ENCODE measurements at regions not wholly inside any gene's neighbourhood (a gene's known extent, or its start where the extent isn't known, plus 50 kb on each side); places are given as distances from the start of the nearest gene placed in this dataset.

- TF ChIP-seq SP1 (IDR thresholded peaks at IDR 0.05) (no peak), NFRKB (IDR thresholded peaks at IDR 0.05) (no peak), SUZ12 (IDR thresholded peaks at IDR 0.05) (no peak)
- CTCF ChIA-PET = no interaction called here
- POLR2A ChIA-PET = no interaction called here
- no peak for DNase-seq (ENCODE audit: extremely low spot score)
Measured at GRCh38 chr3:18077128-18077840, 334.9 kb upstream of the TBC1D5 start.

DNA sequence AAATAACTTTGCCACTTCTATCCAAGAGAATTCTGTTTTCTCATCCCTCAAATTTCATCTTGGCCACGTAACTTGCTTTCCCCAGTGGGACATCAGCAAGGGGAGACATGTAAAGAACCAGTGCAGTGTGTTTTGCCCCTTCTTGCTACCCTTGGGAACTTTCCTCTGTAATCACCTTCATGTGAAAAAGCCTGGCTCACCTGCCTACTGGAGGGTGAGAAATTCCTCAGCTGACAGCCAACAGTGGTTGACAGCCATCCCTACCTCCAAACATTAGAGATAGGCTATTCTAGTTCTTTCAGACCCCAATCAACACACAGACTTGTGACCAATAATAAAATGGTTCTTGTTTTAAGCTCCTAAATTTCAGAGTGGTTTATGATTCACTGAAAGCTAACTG is 333.9 kb upstream of the TBC1D5 start:
- no peak for DNase-seq (ENCODE audit: extremely low spot score)
- TF ChIP-seq TARDBP (IDR thresholded peaks at IDR 0.05) = no peak
- ChIA-PET POLR2A (no interaction called here), CTCF (no interaction called here)

GRCh38 chr3:18075799-18076198 is 333.4 kb upstream of the TBC1D5 start:
- ChIA-PET CTCF (no interaction called here), POLR2A (no interaction called here)
- TF ChIP-seq BHLHE40 (IDR thresholded peaks at IDR 0.05; ENCODE audit: borderline replicate concordance) (no peak), HDGF (IDR thresholded peaks at IDR 0.05; ENCODE audit: borderline replicate concordance) (no peak), ELF4 (IDR thresholded peaks at IDR 0.05) (no peak), CTBP1 (IDR thresholded peaks at IDR 0.05; ENCODE audit: borderline replicate concordance) (no peak), ARNT (IDR thresholded peaks at IDR 0.05) (no peak), ZNF384 (IDR thresholded peaks at IDR 0.05) (no peak), FOXK2 (IDR thresholded peaks at IDR 0.05) (no peak), LEF1 (IDR thresholded peaks at IDR 0.05; ENCODE audit: borderline replicate concordance) (no peak), TARDBP (IDR thresholded peaks at IDR 0.05) (no peak), NFRKB (IDR thresholded peaks at IDR 0.05) (no peak), SUZ12 (IDR thresholded peaks at IDR 0.05) (no peak), SP1 (IDR thresholded peaks at IDR 0.05) (no peak), FOXA1 (IDR thresholded peaks at IDR 0.05) (no peak)
- DNase-seq (ENCODE audit: extremely low spot score) = no peak

DNA sequence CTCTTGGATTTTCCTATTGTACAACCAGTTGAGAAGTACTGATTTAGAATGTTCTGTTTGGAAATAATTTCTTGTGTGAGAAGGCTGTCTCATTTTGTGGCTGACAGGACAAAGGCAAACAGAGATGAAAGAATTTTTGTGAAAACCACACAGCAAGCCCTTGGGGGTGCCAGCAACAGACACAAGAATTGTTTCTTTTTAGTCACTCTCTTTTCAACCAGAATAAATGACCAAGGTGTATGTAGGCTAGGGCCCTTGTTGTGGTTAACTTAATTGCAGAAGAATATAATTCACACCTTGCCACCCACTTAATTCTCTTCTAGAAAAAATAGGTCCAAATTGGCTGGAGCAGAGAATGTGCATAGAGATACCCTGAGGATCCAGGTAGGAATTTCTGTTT is 329.4 kb upstream of the TBC1D5 start:
- TF ChIP-seq FOXM1 (IDR thresholded peaks at IDR 0.05; ENCODE audit: borderline replicate concordance) (no peak), LEF1 (IDR thresholded peaks at IDR 0.05; ENCODE audit: borderline replicate concordance) (no peak), SP1 (IDR thresholded peaks at IDR 0.05) (no peak), HDGF (IDR thresholded peaks at IDR 0.05; ENCODE audit: borderline replicate concordance) (no peak), L3MBTL2 (conservative IDR thresholded peaks at IDR 0.05) (no peak), SUZ12 (IDR thresholded peaks at IDR 0.05) (no peak), ARNT (IDR thresholded peaks at IDR 0.05) (no peak), FOXK2 (IDR thresholded peaks at IDR 0.05) (no peak), CTBP1 (IDR thresholded peaks at IDR 0.05; ENCODE audit: borderline replicate concordance) (no peak)
- POLR2A ChIA-PET = no interaction called here
- DNase-seq (ENCODE audit: extremely low spot score) = no peak
- CTCF ChIA-PET = no interaction called here

- TF ChIP-seq LEF1 (IDR thresholded peaks at IDR 0.05; ENCODE audit: borderline replicate concordance) (no peak), ARNT (IDR thresholded peaks at IDR 0.05) (no peak), SP1 (IDR thresholded peaks at IDR 0.05) (no peak), TARDBP (IDR thresholded peaks at IDR 0.05) (no peak), ELF4 (IDR thresholded peaks at IDR 0.05) (no peak), PKNOX1 (IDR thresholded peaks at IDR 0.05) (no peak), CTBP1 (IDR thresholded peaks at IDR 0.05; ENCODE audit: borderline replicate concordance) (no peak), FOXK2 (IDR thresholded peaks at IDR 0.05) (no peak), FOXA1 (IDR thresholded peaks at IDR 0.05) (no peak), FOXM1 (IDR thresholded peaks at IDR 0.05; ENCODE audit: borderline replicate concordance) (no peak)
- no peak for DNase-seq (ENCODE audit: extremely low spot score)
- ChIA-PET POLR2A (no interaction called here), CTCF (no interaction called here)
Measured at GRCh38 chr3:18070944-18071343, 328.5 kb upstream of the TBC1D5 start.

DNA sequence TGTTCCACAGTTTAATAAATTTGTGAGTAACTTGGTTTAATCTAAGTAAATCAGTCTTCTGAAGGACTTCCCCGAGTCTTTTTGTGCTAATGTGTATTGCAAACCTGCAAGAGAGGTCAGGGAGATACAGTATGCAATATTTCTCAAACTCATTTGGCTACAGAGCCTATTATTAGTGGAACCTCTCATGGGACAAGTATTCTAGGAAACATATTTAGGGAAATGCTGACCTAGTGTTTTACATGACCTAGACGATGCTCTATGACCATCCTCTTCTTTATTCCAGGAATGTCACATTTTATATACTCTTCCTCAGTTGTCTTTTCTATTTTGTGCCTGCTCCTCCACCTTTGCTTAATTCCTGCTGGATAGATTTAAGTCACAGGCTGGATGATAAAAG is 327.8 kb upstream of the TBC1D5 start:
- ChIA-PET POLR2A (no interaction called here), CTCF (no interaction called here)
- no peak for TF ChIP-seq LEF1 (IDR thresholded peaks at IDR 0.05; ENCODE audit: borderline replicate concordance)
- no peak for TF ChIP-seq ELF4 (IDR thresholded peaks at IDR 0.05)
- DNase-seq (ENCODE audit: extremely low spot score) = no peak

- no peak for DNase-seq (ENCODE audit: extremely low spot score)
- POLR2A ChIA-PET = no interaction called here
- TF ChIP-seq FOXM1 (IDR thresholded peaks at IDR 0.05; ENCODE audit: borderline replicate concordance) (no peak), LEF1 (IDR thresholded peaks at IDR 0.05; ENCODE audit: borderline replicate concordance) (no peak), ARNT (IDR thresholded peaks at IDR 0.05) (no peak), BHLHE40 (IDR thresholded peaks at IDR 0.05; ENCODE audit: borderline replicate concordance) (no peak), FOXA1 (IDR thresholded peaks at IDR 0.05) (no peak), L3MBTL2 (conservative IDR thresholded peaks at IDR 0.05) (no peak), HDGF (IDR thresholded peaks at IDR 0.05; ENCODE audit: borderline replicate concordance) (no peak), FOXK2 (IDR thresholded peaks at IDR 0.05) (no peak), NFRKB (IDR thresholded peaks at IDR 0.05) (no peak), SP1 (IDR thresholded peaks at IDR 0.05) (no peak)
- CTCF ChIA-PET = no interaction called here
Measured at GRCh38 chr3:18069568-18069967, 327.1 kb upstream of the TBC1D5 start.

DNA sequence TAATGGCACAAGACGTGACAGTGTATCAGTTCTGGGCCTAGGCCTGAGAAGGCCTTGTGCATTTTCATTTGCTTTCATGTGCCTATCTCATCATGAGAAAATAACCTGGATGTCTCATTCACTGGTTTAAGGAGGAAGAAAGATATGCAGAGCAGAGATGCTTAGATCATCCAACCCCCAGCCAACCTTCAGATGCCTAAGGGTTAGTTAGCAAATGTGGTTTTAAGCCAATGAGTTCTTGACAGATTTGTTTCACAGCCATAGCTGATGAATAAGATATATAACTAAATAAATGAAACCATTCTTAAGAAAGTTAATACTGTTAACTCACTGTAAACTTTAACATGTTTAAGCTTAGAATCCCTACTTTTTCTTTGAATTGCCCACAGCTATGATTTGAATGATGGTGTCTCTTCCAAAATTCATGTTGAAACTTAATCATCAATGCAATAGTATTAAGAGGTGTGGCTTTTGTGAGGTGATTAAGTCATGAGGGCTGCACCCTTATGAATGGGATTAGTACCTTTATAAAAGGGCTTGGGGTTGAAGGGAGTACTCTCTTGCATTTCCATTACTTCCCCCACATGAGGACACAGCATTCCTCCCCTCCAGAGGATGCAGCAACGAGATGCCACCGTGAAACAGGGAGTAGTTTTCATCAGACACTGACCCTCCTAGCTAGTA is 324.6 kb upstream of the TBC1D5 start:
- ChIA-PET POLR2A (no interaction called here), CTCF (interaction anchor here (0.6 kb wide), 1 partner anchor 402 kb away, joined by 3 read pairs; no protein-coding TSS in a partner anchor)
- DNase-seq (ENCODE audit: extremely low spot score) = no peak
- TF ChIP-seq FOXK2 (IDR thresholded peaks at IDR 0.05) (no peak), LEF1 (IDR thresholded peaks at IDR 0.05; ENCODE audit: borderline replicate concordance) (no peak), PKNOX1 (IDR thresholded peaks at IDR 0.05) (no peak), ARNT (IDR thresholded peaks at IDR 0.05) (no peak), HDGF (IDR thresholded peaks at IDR 0.05; ENCODE audit: borderline replicate concordance) (no peak)

All from HEK293T (cell line).